ENCODE measurements at regions not wholly inside any gene's neighbourhood (a gene's known extent, or its start where the extent isn't known, plus 50 kb on each side); places are given as distances from the start of the nearest gene placed in this dataset.

DNA sequence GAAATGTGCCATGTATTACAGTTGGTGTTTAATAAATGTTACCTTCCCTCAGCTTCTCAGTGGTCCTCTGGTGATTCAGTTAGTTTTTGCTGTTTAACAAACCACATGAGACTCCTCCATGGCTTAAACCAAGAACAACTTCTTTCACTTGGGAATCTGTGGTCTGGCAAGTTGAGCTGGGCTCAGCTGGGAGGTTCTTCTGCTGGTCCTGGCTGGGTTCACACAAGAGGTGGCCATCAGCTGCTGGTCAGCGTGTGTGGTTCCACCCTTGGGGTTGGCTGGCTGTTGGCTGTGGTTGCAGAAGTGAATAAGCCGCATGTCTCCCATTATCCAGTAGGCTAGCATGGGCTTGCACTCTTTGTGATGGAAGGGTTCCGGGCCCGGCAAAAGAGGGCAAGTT, 160.5 kb downstream of the MIAT start:
- Histone ChIP-seq H3K9ac (ENCODE audit: control insufficient read depth, extremely low read depth, insufficient read depth, low read length) (no peak overlapping the region), H3K9me1 (ENCODE audit: control insufficient read depth, extremely low read depth, insufficient read depth, low read length) (no peaks in the 10 kb centered on the region), H3K9me3 (ENCODE audit: control insufficient read depth, low read depth, low read length) (peaks cover 2% of the 10 kb centered on the region), H3K4me3 (ENCODE audit: control insufficient read depth in 2 of 3, extremely low read depth in 1 of 3, insufficient read depth in 2 of 3, low read depth in 1 of 3, low read length in 3 of 3) (no peak overlapping the region), H3K4me1 (ENCODE audit: control insufficient read depth, extremely low read depth, insufficient read depth, low read length) (no peaks in the 10 kb centered on the region), H2AFZ (ENCODE audit: control insufficient read depth, low read length) (no peak overlapping the region), H3K79me2 (ENCODE audit: control insufficient read depth, insufficient read depth, low read length) (no peaks in the 10 kb centered on the region), H3K36me3 (ENCODE audit: control insufficient read depth in 2 of 2, extremely low read depth in 1 of 2, insufficient read depth in 2 of 2, low read length in 2 of 2) (no peaks in the 10 kb centered on the region), H4K20me1 (ENCODE audit: control insufficient read depth, extremely low read depth, insufficient read depth, low read length) (no peaks in the 10 kb centered on the region), H3K27ac (ENCODE audit: control insufficient read depth, insufficient read depth, low read length) (no peak overlapping the region), H3K27me3 (ENCODE audit: control insufficient read depth, extremely low read depth, insufficient read depth, low read length) (no peaks in the 10 kb centered on the region), H3K4me2 (ENCODE audit: control insufficient read depth, extremely low read depth, insufficient read depth, low read depth, low read length) (no peak overlapping the region)
- DNase-seq (ENCODE audit: low read depth, low spot score): no peak
- no peak for FAIRE-seq
- dilution Hi-C loops (cut with MboI; ENCODE audit: extremely low pct_ligation_motif_present, low sequenced_read_pairs): no loop called here
- TF ChIP-seq, protein P1, sequence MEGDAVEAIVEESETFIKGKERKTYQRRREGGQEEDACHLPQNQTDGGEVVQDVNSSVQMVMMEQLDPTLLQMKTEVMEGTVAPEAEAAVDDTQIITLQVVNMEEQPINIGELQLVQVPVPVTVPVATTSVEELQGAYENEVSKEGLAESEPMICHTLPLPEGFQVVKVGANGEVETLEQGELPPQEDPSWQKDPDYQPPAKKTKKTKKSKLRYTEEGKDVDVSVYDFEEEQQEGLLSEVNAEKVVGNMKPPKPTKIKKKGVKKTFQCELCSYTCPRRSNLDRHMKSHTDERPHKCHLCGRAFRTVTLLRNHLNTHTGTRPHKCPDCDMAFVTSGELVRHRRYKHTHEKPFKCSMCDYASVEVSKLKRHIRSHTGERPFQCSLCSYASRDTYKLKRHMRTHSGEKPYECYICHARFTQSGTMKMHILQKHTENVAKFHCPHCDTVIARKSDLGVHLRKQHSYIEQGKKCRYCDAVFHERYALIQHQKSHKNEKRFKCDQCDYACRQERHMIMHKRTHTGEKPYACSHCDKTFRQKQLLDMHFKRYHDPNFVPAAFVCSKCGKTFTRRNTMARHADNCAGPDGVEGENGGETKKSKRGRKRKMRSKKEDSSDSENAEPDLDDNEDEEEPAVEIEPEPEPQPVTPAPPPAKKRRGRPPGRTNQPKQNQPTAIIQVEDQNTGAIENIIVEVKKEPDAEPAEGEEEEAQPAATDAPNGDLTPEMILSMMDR (optimal IDR thresholded peaks at IDR 0.05 in 1 of 3, IDR thresholded peaks at IDR 0.05 in 1 of 3, conservative IDR thresholded peaks at IDR 0.05 in 1 of 3; ENCODE audit: extremely low read depth in 1 of 3, insufficient read depth in 2 of 3, low read length in 3 of 3): no peak
- no peak for TF ChIP-seq EZH2 (IDR thresholded peaks at IDR 0.05; ENCODE audit: low read length)

DNA sequence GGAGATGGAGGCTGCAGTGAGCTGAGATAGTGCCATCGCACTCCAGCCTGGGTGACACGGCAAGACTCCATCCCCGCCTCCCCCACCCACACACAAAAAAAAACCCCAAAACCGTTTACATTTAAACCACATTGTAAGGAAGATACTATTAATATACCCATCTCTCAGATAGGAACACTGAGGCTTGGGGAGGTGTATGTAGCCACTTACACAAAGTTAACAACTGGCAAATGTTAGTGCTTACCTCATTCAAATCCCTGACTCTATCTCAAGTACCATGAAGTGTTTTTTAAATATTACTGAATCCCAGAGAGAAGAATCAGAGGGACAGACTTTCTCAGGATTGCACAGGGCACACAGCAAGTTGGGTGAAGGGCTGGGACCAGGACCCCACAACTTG, 164.5 kb downstream of the MIAT start:
- no peak for TF ChIP-seq EZH2 (IDR thresholded peaks at IDR 0.05; ENCODE audit: low read length)
- TF ChIP-seq, protein P1 (optimal IDR thresholded peaks at IDR 0.05 in 1 of 3, IDR thresholded peaks at IDR 0.05 in 1 of 3, conservative IDR thresholded peaks at IDR 0.05 in 1 of 3; ENCODE audit: extremely low read depth in 1 of 3, insufficient read depth in 2 of 3, low read length in 3 of 3): no peak

More for the DNA sequence above, 164.5 kb downstream of the MIAT start:
- no peaks in the 10 kb centered on the region for H3K27me3 ChIP-seq (ENCODE audit: control insufficient read depth, extremely low read depth, insufficient read depth, low read length)
- H3K9ac ChIP-seq (ENCODE audit: control insufficient read depth, extremely low read depth, insufficient read depth, low read length): no peak overlapping the region
- dilution Hi-C loops (cut with MboI; ENCODE audit: extremely low pct_ligation_motif_present, low sequenced_read_pairs): no loop called here
- DNase-seq (ENCODE audit: low read depth, low spot score): no peak
- no peak overlapping the region for H3K4me3 ChIP-seq (ENCODE audit: control insufficient read depth in 2 of 3, extremely low read depth in 1 of 3, insufficient read depth in 2 of 3, low read depth in 1 of 3, low read length in 3 of 3)
- H3K36me3 ChIP-seq (ENCODE audit: control insufficient read depth in 2 of 2, extremely low read depth in 1 of 2, insufficient read depth in 2 of 2, low read length in 2 of 2): no peaks in the 10 kb centered on the region
- no peaks in the 10 kb centered on the region for H3K4me1 ChIP-seq (ENCODE audit: control insufficient read depth, extremely low read depth, insufficient read depth, low read length)
- FAIRE-seq: no peak
- H4K20me1 ChIP-seq (ENCODE audit: control insufficient read depth, extremely low read depth, insufficient read depth, low read length): no peaks in the 10 kb centered on the region
- H3K27ac ChIP-seq (ENCODE audit: control insufficient read depth, insufficient read depth, low read length): no peak overlapping the region
- no peak overlapping the region for H2AFZ ChIP-seq (ENCODE audit: control insufficient read depth, low read length)
- no peaks in the 10 kb centered on the region for H3K79me2 ChIP-seq (ENCODE audit: control insufficient read depth, insufficient read depth, low read length)
- no peaks in the 10 kb centered on the region for H3K9me1 ChIP-seq (ENCODE audit: control insufficient read depth, extremely low read depth, insufficient read depth, low read length)
- H3K9me3 ChIP-seq (ENCODE audit: control insufficient read depth, low read depth, low read length): peaks cover 2% of the 10 kb centered on the region
- H3K4me2 ChIP-seq (ENCODE audit: control insufficient read depth, extremely low read depth, insufficient read depth, low read depth, low read length): no peak overlapping the region

Data from keratinocyte (primary cell).